ENCODE measurements at regions not wholly inside any gene's neighbourhood (a gene's known extent, or its start where the extent isn't known, plus 50 kb on each side); places are given as distances from the start of the nearest gene placed in this dataset.

GRCh38 chr6:95670011-95670463 lies 92.7 kb downstream of the MANEA start:
- Histone ChIP-seq H3K4me3 (no peak overlapping the region), H3K9me3 (replicated peaks; ENCODE audit: control insufficient read depth, insufficient read depth, low read depth, low read length) (no peaks in the 10 kb centered on the region), H3K4me1 (replicated peaks in 1 of 2; ENCODE audit: control insufficient read depth in 2 of 2, insufficient read depth in 2 of 2, low read length in 2 of 2) (no peaks in the 10 kb centered on the region), H3K27ac (ENCODE audit: extremely low read depth, low read depth, low read length) (no peak overlapping the region), H3K27me3 (ENCODE audit: control insufficient read depth in 2 of 2, insufficient read depth in 2 of 2, low read length in 2 of 2) (no peaks in the 10 kb centered on the region), H2AFZ (ENCODE audit: low read depth, low read length) (no peak overlapping the region), H3K4me2 (ENCODE audit: insufficient read depth, low read length) (no peak overlapping the region), H3K36me3 (ENCODE audit: control insufficient read depth, insufficient read depth, low read length) (no peaks in the 10 kb centered on the region), H3K79me2 (ENCODE audit: control insufficient read depth, insufficient read depth, low read length) (no peaks in the 10 kb centered on the region), H3K9me1 (ENCODE audit: control insufficient read depth, insufficient read depth, low read length) (no peaks in the 10 kb centered on the region), H3K9ac (ENCODE audit: insufficient read depth in 1 of 2, low read depth in 2 of 2, low read length in 2 of 2) (no peak overlapping the region), H4K20me1 (replicated peaks; ENCODE audit: control insufficient read depth, insufficient read depth, low read length) (no peaks in the 10 kb centered on the region)
- ATAC-seq (no peak), DNase-seq (ENCODE audit: extremely low read depth in 1 of 4, low spot score in 3 of 4) (no peak), FAIRE-seq (no peak)
- BruUV-seq (replicated peaks) = no TSS peak
- POLR2A ChIA-PET = no interaction called here
- in situ Hi-C loops (cut with MboI) (no loop called here), intact Hi-C loops (cut with micrococcal nuclease) (no loop called here)
- no peak for TF ChIP-seq KDM5B (IDR thresholded peaks at IDR 0.05; ENCODE audit: insufficient replicate concordance, low read depth, low read length)
- no peak for TF ChIP-seq RAD21 (CRISPR knock-in tag; conservative IDR thresholded peaks at IDR 0.05 in 1 of 2, IDR thresholded peaks at IDR 0.05 in 1 of 2)
- 3% methylated on average over 15 of the region's 26 CpGs for WGBS (ENCODE audit: insufficient coverage, low coverage, missing lambda C conversion rate)
- CTCF ChIA-PET (ENCODE audit: low intra/inter-chr PET ratio) = no interaction called here

- FAIRE-seq (no peak), DNase-seq (ENCODE audit: extremely low read depth in 1 of 4, low spot score in 3 of 4) (no peak), ATAC-seq (no peak)
- Histone ChIP-seq H4K20me1 (replicated peaks; ENCODE audit: control insufficient read depth, insufficient read depth, low read length) (no peaks in the 10 kb centered on the region), H3K9me1 (ENCODE audit: control insufficient read depth, insufficient read depth, low read length) (no peaks in the 10 kb centered on the region), H3K36me3 (ENCODE audit: control insufficient read depth, insufficient read depth, low read length) (no peaks in the 10 kb centered on the region), H3K27me3 (ENCODE audit: control insufficient read depth in 2 of 2, insufficient read depth in 2 of 2, low read length in 2 of 2) (no peaks in the 10 kb centered on the region), H3K4me3 (no peak overlapping the region), H3K9ac (ENCODE audit: insufficient read depth in 1 of 2, low read depth in 2 of 2, low read length in 2 of 2) (no peak overlapping the region), H3K9me3 (replicated peaks; ENCODE audit: control insufficient read depth, insufficient read depth, low read depth, low read length) (no peaks in the 10 kb centered on the region), H3K4me1 (replicated peaks in 1 of 2; ENCODE audit: control insufficient read depth in 2 of 2, insufficient read depth in 2 of 2, low read length in 2 of 2) (no peaks in the 10 kb centered on the region), H3K27ac (ENCODE audit: extremely low read depth, low read depth, low read length) (no peak overlapping the region), H2AFZ (ENCODE audit: low read depth, low read length) (no peak overlapping the region), H3K4me2 (ENCODE audit: insufficient read depth, low read length) (no peak overlapping the region), H3K79me2 (ENCODE audit: control insufficient read depth, insufficient read depth, low read length) (no peaks in the 10 kb centered on the region)
- in situ Hi-C loops (cut with MboI) (no loop called here), intact Hi-C loops (cut with micrococcal nuclease) (no loop called here)
- no peak for TF ChIP-seq RBFOX2 (IDR thresholded peaks at IDR 0.05; ENCODE audit: low read depth, low read length)
- no peak for TF ChIP-seq ZBTB11 (CRISPR knock-in tag; IDR thresholded peaks at IDR 0.05)
- TF ChIP-seq ZNF75A (CRISPR knock-in tag; IDR thresholded peaks at IDR 0.05) = no peak
- no peak for TF ChIP-seq ZNF165 (CRISPR knock-in tag; IDR thresholded peaks at IDR 0.05; ENCODE audit: borderline replicate concordance)
- no peak for TF ChIP-seq SRSF9 (IDR thresholded peaks at IDR 0.05; ENCODE audit: borderline replicate concordance, low read depth, low read length)
- no peak for TF ChIP-seq E2F3 (CRISPR knock-in tag; IDR thresholded peaks at IDR 0.05)
- no peak for TF ChIP-seq CHCHD3 (CRISPR knock-in tag; IDR thresholded peaks at IDR 0.05)
- TF ChIP-seq ZKSCAN8 (CRISPR knock-in tag; IDR thresholded peaks at IDR 0.05) = no peak
- ChIA-PET CTCF (ENCODE audit: low intra/inter-chr PET ratio) (no interaction called here), POLR2A (no interaction called here)
- no TSS peak for BruUV-seq (replicated peaks)
- 0% methylated on average over 1 of the region's 1 CpG for WGBS (ENCODE audit: insufficient coverage, low coverage, missing lambda C conversion rate)
Observed at GRCh38 chr6:95676011-95676628, 98.8 kb downstream of the MANEA start.
